SK-N-SH (cell line): ENCODE measurements at regions not wholly inside any gene's neighbourhood (a gene's known extent, or its start where the extent isn't known, plus 50 kb on each side); places are given as distances from the start of the nearest gene placed in this dataset.

Experiments used
- CTCF ChIA-PET: fragments of 300-600, 350-600 bp; formaldehyde crosslinking; extraction: SDS; loops from one replicate; lab custom pipeline; 2021; lab: Yijun Ruan, JAX
- POLR2A ChIA-PET: fragments of 350-600 bp; sonication (Branson Sonifier 250); formaldehyde crosslinking; extraction: SDS; loops from one replicate; lab custom pipeline; 2020; ENCODE audit warnings: antibody characterized with exemption, inconsistent platforms; lab: Yijun Ruan, JAX
- DNase-seq: peaks from one replicate; pipeline ENCODE4 v3.0.0; 2012
- H2AFZ ChIP-seq: fragments of 200-600 bp; sonication (generic); 2 replicates; pipeline ENCODE4 v1.8.1; 2016; ENCODE audit warnings: antibody characterized with exemption, mild to moderate bottlenecking, low read depth
- H3F3A ChIP-seq: fragments of 200-600 bp; sonication (generic); replicated peaks from 2 replicates; pipeline ENCODE3; 2016; ENCODE audit warnings: antibody characterized with exemption, mild to moderate bottlenecking; ENCODE audit not compliant: insufficient read depth
- H3K27ac ChIP-seq, 2 experiments: fragments of 200-500 bp in 1 of 2; fragments of 200-600 bp in 1 of 2; sonication (Bioruptor generic) in 1 of 2; sonication (generic), shearing (Covaris generic) in 1 of 2; 2 replicates each; pipeline versions ENCODE4 v1.5.1 to v1.6.1; 2014 to 2016; ENCODE audit warnings: low read depth in 2 of 2, inconsistent platforms in 1 of 2, low read length in 1 of 2, mild to moderate bottlenecking in 1 of 2, mixed read lengths in 1 of 2
- H3K27me3 ChIP-seq: fragments of 200-600 bp; sonication (generic), shearing (Covaris generic); 2 replicates; pipeline ENCODE4 v1.6.1; 2016; ENCODE audit warnings: mixed run types; ENCODE audit not compliant: insufficient read depth
- H3K36me3 ChIP-seq, 2 experiments: fragments of 200-500 bp in 1 of 2; fragments of 200-600 bp in 1 of 2; sonication (Bioruptor generic) in 1 of 2; sonication (generic) in 1 of 2; replicated peaks in 1 of 2; 2 replicates each; pipeline versions ENCODE3 to v1.5.1; 2014 to 2016; ENCODE audit warnings: low read length in 1 of 2, mild to moderate bottlenecking in 1 of 2; ENCODE audit not compliant: insufficient read depth in 2 of 2, control insufficient read depth in 1 of 2
- H3K4me1 ChIP-seq, 2 experiments: fragments of 200-500 bp in 1 of 2; fragments of 200-600 bp in 1 of 2; sonication (Bioruptor generic) in 1 of 2; sonication (generic), shearing (Covaris generic) in 1 of 2; 2 replicates each; pipeline versions ENCODE4 v1.5.1 to v1.6.1; 2014 to 2016; ENCODE audit warnings: low read depth in 1 of 2, low read length in 1 of 2, mixed run types in 1 of 2; ENCODE audit not compliant: insufficient read depth in 2 of 2, control insufficient read depth in 1 of 2
- H3K4me2 ChIP-seq: fragments of 200-600 bp; sonication (generic), shearing (Covaris generic); 2 replicates; pipeline ENCODE4 v1.6.1; 2017; ENCODE audit warnings: mixed run types
- H3K4me3 ChIP-seq, 2 experiments: fragments of 200-500 bp in 1 of 2; fragments of 200-600 bp in 1 of 2; sonication (Bioruptor generic) in 1 of 2; sonication (generic), shearing (Covaris generic) in 1 of 2; 2 replicates each; pipeline versions ENCODE4 v1.5.1 to v1.8.1; 2014 to 2016; ENCODE audit warnings: low read depth in 2 of 2, inconsistent platforms in 1 of 2, low read length in 1 of 2, mild to moderate bottlenecking in 1 of 2, mixed read lengths in 1 of 2, moderate library complexity in 1 of 2
- H3K79me2 ChIP-seq: fragments of 200-600 bp; sonication (generic); 2 replicates; pipeline ENCODE4 v1.8.1; 2017; ENCODE audit warnings: mild to moderate bottlenecking; ENCODE audit not compliant: insufficient read depth
- H3K9ac ChIP-seq: fragments of 200-600 bp; sonication (generic); 2 replicates; pipeline ENCODE4 v1.6.1; 2017; ENCODE audit warnings: mixed run types
- H3K9me2 ChIP-seq: fragments of 200-600 bp; sonication (generic); 2 replicates; pipeline ENCODE4 v1.6.1; 2017; ENCODE audit warnings: mixed run types
- H3K9me3 ChIP-seq: fragments of 200-600 bp; sonication (generic); 2 replicates; pipeline ENCODE4 v1.6.1; 2017; ENCODE audit warnings: mixed run types, mild to moderate bottlenecking, moderate library complexity
- H4K20me1 ChIP-seq: fragments of 200-600 bp; sonication (generic); 2 replicates; pipeline ENCODE4 v1.6.1; 2017; ENCODE audit warnings: mild to moderate bottlenecking, mixed run types; ENCODE audit not compliant: insufficient read depth
- CHD2 ChIP-seq: fragments of 150-350 bp; IDR thresholded peaks from 2 replicates; pipeline ENCODE4 v1.6.1; 2018; ENCODE audit warnings: low read length; ENCODE audit not compliant: partially characterized antibody
- EP300 ChIP-seq, 2 experiments: IDR thresholded peaks; 2 replicates each; pipeline versions ENCODE4 v1.4.0 to v1.6.1; 2012; ENCODE audit warnings: borderline replicate concordance in 1 of 2, low read depth in 1 of 2, low read length in 1 of 2
- FOXJ3 ChIP-seq: sonication (generic); formaldehyde crosslinking; IDR thresholded peaks from 2 replicates; pipeline ENCODE4 v1.5.1; 2020; ENCODE audit warnings: mild to moderate bottlenecking, missing genetic modification reagents
- GATA2 ChIP-seq: sonication (generic); formaldehyde crosslinking; IDR thresholded peaks from 2 replicates; pipeline ENCODE4 v1.5.0; 2020; ENCODE audit warnings: mild to moderate bottlenecking, missing genetic modification reagents
- JUND ChIP-seq: IDR thresholded peaks from 2 replicates; pipeline ENCODE4 v1.4.0; 2012
- MEF2A ChIP-seq: IDR thresholded peaks from 2 replicates; pipeline ENCODE4 v1.4.0; 2012; ENCODE audit warnings: low read depth, borderline replicate concordance
- MXI1 ChIP-seq: IDR thresholded peaks from 2 replicates; pipeline ENCODE4 v1.6.1; 2012; ENCODE audit warnings: mild to moderate bottlenecking, low read depth, low read length, improper control_type of control experiment
- NFIC ChIP-seq: IDR thresholded peaks from 2 replicates; pipeline ENCODE4 v1.4.0; 2012; ENCODE audit warnings: borderline replicate concordance
- NRF1 ChIP-seq: IDR thresholded peaks from 2 replicates; pipeline ENCODE4 v1.6.1; 2012; ENCODE audit warnings: low read depth, mild to moderate bottlenecking, low read length
- PBX3 ChIP-seq: IDR thresholded peaks from 2 replicates; pipeline ENCODE4; 2012
- RAD21 ChIP-seq: IDR thresholded peaks from 2 replicates; pipeline ENCODE4 v1.6.1; 2012; ENCODE audit warnings: mild to moderate bottlenecking, low read length
- SIN3A ChIP-seq: IDR thresholded peaks from 2 replicates; pipeline ENCODE4 v1.6.1; 2012; ENCODE audit warnings: low read depth, mild to moderate bottlenecking, low read length, moderate library complexity, borderline replicate concordance
- TCF12 ChIP-seq: IDR thresholded peaks from 2 replicates; pipeline ENCODE4 v1.4.0; 2012
- WGBS: methylation state at CpG from one replicate; pipeline ENCODE4 v1.1.6; 2017; ENCODE audit warnings: low lambda C conversion rate; 5-methylcytosine and 5-hydroxymethylcytosine counted together
- TF ChIP-seq, protein P1 (sequence below): fragments of 150-350 bp; IDR thresholded peaks from 2 replicates; pipeline ENCODE4 v1.6.1; 2016; ENCODE audit warnings: mild to moderate bottlenecking, low read depth, low read length
- TF ChIP-seq, protein P2 (sequence below): IDR thresholded peaks from 2 replicates; pipeline ENCODE4 v1.4.0; 2012; ENCODE audit warnings: low read depth, borderline replicate concordance
- TF ChIP-seq, protein P3 (sequence below): IDR thresholded peaks from 2 replicates; pipeline ENCODE4 v1.6.1; 2012; ENCODE audit warnings: mild to moderate bottlenecking, low read depth, low read length, moderate library complexity

GRCh38 chrX:45740291-45740690, 539.6 kb upstream of the DIPK2B start:
- H3K9ac ChIP-seq = no peak overlapping the region
- no peaks in the 10 kb centered on the region for H4K20me1 ChIP-seq
- TF ChIP-seq SIN3A (no peak), MEF2A (no peak), TCF12 (no peak), NFIC (no peak), PBX3 (no peak), EP300 (IDR thresholded peaks at IDR 0.05; ENCODE audit: borderline replicate concordance in 1 of 2, low read depth in 1 of 2, low read length in 1 of 2) (no peak), NRF1 (no peak), CHD2 (no peak), RAD21 (no peak), FOXJ3 (no peak), GATA2 (no peak), MXI1 (no peak), JUND (no peak)
- TF ChIP-seq, protein P1, sequence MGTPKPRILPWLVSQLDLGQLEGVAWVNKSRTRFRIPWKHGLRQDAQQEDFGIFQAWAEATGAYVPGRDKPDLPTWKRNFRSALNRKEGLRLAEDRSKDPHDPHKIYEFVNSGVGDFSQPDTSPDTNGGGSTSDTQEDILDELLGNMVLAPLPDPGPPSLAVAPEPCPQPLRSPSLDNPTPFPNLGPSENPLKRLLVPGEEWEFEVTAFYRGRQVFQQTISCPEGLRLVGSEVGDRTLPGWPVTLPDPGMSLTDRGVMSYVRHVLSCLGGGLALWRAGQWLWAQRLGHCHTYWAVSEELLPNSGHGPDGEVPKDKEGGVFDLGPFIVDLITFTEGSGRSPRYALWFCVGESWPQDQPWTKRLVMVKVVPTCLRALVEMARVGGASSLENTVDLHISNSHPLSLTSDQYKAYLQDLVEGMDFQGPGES = no peak
- TF ChIP-seq, protein P2, sequence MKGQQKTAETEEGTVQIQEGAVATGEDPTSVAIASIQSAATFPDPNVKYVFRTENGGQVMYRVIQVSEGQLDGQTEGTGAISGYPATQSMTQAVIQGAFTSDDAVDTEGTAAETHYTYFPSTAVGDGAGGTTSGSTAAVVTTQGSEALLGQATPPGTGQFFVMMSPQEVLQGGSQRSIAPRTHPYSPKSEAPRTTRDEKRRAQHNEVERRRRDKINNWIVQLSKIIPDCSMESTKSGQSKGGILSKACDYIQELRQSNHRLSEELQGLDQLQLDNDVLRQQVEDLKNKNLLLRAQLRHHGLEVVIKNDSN = no peak
- TF ChIP-seq, protein P3, sequence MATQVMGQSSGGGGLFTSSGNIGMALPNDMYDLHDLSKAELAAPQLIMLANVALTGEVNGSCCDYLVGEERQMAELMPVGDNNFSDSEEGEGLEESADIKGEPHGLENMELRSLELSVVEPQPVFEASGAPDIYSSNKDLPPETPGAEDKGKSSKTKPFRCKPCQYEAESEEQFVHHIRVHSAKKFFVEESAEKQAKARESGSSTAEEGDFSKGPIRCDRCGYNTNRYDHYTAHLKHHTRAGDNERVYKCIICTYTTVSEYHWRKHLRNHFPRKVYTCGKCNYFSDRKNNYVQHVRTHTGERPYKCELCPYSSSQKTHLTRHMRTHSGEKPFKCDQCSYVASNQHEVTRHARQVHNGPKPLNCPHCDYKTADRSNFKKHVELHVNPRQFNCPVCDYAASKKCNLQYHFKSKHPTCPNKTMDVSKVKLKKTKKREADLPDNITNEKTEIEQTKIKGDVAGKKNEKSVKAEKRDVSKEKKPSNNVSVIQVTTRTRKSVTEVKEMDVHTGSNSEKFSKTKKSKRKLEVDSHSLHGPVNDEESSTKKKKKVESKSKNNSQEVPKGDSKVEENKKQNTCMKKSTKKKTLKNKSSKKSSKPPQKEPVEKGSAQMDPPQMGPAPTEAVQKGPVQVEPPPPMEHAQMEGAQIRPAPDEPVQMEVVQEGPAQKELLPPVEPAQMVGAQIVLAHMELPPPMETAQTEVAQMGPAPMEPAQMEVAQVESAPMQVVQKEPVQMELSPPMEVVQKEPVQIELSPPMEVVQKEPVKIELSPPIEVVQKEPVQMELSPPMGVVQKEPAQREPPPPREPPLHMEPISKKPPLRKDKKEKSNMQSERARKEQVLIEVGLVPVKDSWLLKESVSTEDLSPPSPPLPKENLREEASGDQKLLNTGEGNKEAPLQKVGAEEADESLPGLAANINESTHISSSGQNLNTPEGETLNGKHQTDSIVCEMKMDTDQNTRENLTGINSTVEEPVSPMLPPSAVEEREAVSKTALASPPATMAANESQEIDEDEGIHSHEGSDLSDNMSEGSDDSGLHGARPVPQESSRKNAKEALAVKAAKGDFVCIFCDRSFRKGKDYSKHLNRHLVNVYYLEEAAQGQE = no peak
- TF ChIP-seq, all 33 proteins: peak for 0
- no peak for DNase-seq
- Histone ChIP-seq H3K36me3 (peaks cover 7 to 19% of the 10 kb centered on the region in 2 experiments), H3F3A (peaks cover 79% of the 10 kb centered on the region), H2AFZ (no peak overlapping the region), H3K9me3 (no peaks in the 10 kb centered on the region), H3K27ac (peak overlapping the region; percentile 48 to 96; a peak in 3 of 4 replicates), H3K4me2 (no peak overlapping the region), H3K79me2 (peaks cover 6% of the 10 kb centered on the region; the same call in 1 of the 2 replicates), H3K27me3 (no peaks in the 10 kb centered on the region), H3K9me2 (no peaks in the 10 kb centered on the region), H3K4me1 (0 out of 4 replicates have a peak, but pooled peaks cover 0 to 8% of the 10 kb centered on the region in 2 experiments), H3K4me3 (no peak overlapping the region)
- 41% methylated on average over 3 of the region's 3 CpGs for WGBS
- CTCF ChIA-PET = no interaction called here
- POLR2A ChIA-PET = no interaction called here
